Ovary (tissue), 7 donors: ENCODE measurements at regions not wholly inside any gene's neighbourhood (a gene's known extent, or its start where the extent isn't known, plus 50 kb on each side); places are given as distances from the start of the nearest gene placed in this dataset.

Experiments
- DNase-seq, 5 donors: peaks; one replicate each; pipeline ENCODE4 v3.0.0-alpha.2; 2019 to 2020
- H3K27ac ChIP-seq, 2 donors: fragments of 200-600 bp; one replicate each; pipeline versions ENCODE4 v1.5.1 to v1.8.0; 2019 to 2022
- H3K27me3 ChIP-seq: fragments of 200-600 bp; one replicate; pipeline ENCODE4 v1.8.0; 2022
- H3K36me3 ChIP-seq: fragments of 200-600 bp; sonication (generic); one replicate; pipeline ENCODE4 v1.5.1; 2019
- H3K4me1 ChIP-seq: one replicate; pipeline ENCODE4 v1.8.1; 2013; ENCODE audit warnings: mild to moderate bottlenecking, moderate library complexity; ENCODE audit not compliant: insufficient read depth
- H3K4me3 ChIP-seq: fragments of 200-600 bp; sonication (generic); one replicate; pipeline ENCODE4 v1.5.1; 2017
- H3K9me3 ChIP-seq, 2 donors: fragments of 200-600 bp in 1 of 2; sonication (generic) in 1 of 2; one replicate each; pipeline versions ENCODE4 v1.5.1 to v1.8.1; 2013 to 2019; ENCODE audit warnings: mild to moderate bottlenecking in 1 of 2, moderate library complexity in 1 of 2
- CTCF ChIP-seq, 3 donors: fragments of 450-650 bp in 2 of 3; fragments of 200-600 bp in 1 of 3; IDR thresholded peaks; one replicate each; pipeline versions ENCODE4 v1.5.1 to v1.8.0; 2016 to 2022; ENCODE audit warnings: antibody characterized with exemption in 3 of 3, mild to moderate bottlenecking in 1 of 3
- EP300 ChIP-seq: sonication (generic); formaldehyde crosslinking; IDR thresholded peaks from one replicate; pipeline ENCODE4 v1.6.1; 2017; ENCODE audit warnings: antibody characterized with exemption
- POLR2A ChIP-seq: fragments of 450-650 bp; IDR thresholded peaks from one replicate; pipeline ENCODE4 v1.6.1; 2017; ENCODE audit warnings: antibody characterized with exemption, mild to moderate bottlenecking, moderate library complexity
- WGBS, 3 donors: extraction: QIAGEN DNeasy Blood & Tissue Kit in 1 of 3; methylation state at CpG; one replicate each; pipeline versions ENCODE4 v1.1.5 to v1.1.7; 2013 to 2017; 5-methylcytosine and 5-hydroxymethylcytosine counted together
- intact Hi-C, 4 donors: fragments of 100-400 bp; cut with DNase I; formaldehyde crosslinking; loops; one replicate each; pipeline versions ENCODE4 v1.11.0 to v1.15.1; 2022 to 2023
- donor health status: DM: no; HTN: no; CAD: no; lungs with moderate emphysema.
- donor health status: DM: no; HTN: no; CAD: no.
- donor health status: Bipolar disorder and iron deficiency.
- donor health status: DM: no; HTN: no; CAD: no.
- donor health status: DM: yes; HTN: yes; CAD: no.

- DNase-seq, result no peak
- H3K36me3 ChIP-seq, result no peaks in the 10 kb centered on the region
- H3K27ac ChIP-seq, result no peak overlapping the region
- WGBS, 3 donors, result 90 to 94% (median 93%) methylated on average over 1 of the region's 1 CpG
- H3K4me1 ChIP-seq, result no peaks in the 10 kb centered on the region
- H3K27me3 ChIP-seq, result no peaks in the 10 kb centered on the region
- H3K9me3 ChIP-seq, result no peaks in the 10 kb centered on the region
- TF ChIP-seq EP300 (no peak), CTCF (IDR thresholded peaks at IDR 0.05) (no peak), POLR2A (no peak)
- intact Hi-C loops, result no loop called here
- no peak overlapping the region for H3K4me3 ChIP-seq
Observed at GRCh38 chr2:75287624-75288316, 88.5 kb upstream of the TACR1 start.

GRCh38 chr2:75284345-75284744 is 85.0 kb upstream of the TACR1 start:
- Histone ChIP-seq H3K4me3 (no peak overlapping the region), H3K9me3 (no peaks in the 10 kb centered on the region), H3K36me3 (no peaks in the 10 kb centered on the region), H3K27me3 (no peaks in the 10 kb centered on the region), H3K27ac (no peak overlapping the region), H3K4me1 (no peaks in the 10 kb centered on the region)
- WGBS, 3 donors, result 75 to 85% (median 77%) methylated on average over 2 of the region's 2 CpGs
- DNase-seq, result no peak
- intact Hi-C loops, result no loop called here
- TF ChIP-seq EP300 (no peak), CTCF (IDR thresholded peaks at IDR 0.05) (no peak), POLR2A (no peak)

- WGBS, 3 donors, result 72 to 82% (median 82%) methylated on average over 5 of the region's 5 CpGs
- Histone ChIP-seq H3K27ac (no peak overlapping the region), H3K4me3 (no peak overlapping the region), H3K9me3 (no peaks in the 10 kb centered on the region), H3K36me3 (no peaks in the 10 kb centered on the region), H3K27me3 (no peaks in the 10 kb centered on the region), H3K4me1 (no peaks in the 10 kb centered on the region)
- DNase-seq, result no peak
- intact Hi-C loops, result no loop called here
- TF ChIP-seq CTCF (IDR thresholded peaks at IDR 0.05), result no peak
- TF ChIP-seq POLR2A, result no peak
- no peak for TF ChIP-seq EP300
Observed at GRCh38 chr2:75278821-75279379, 79.6 kb upstream of the TACR1 start.

GRCh38 chr2:75278314-75278713 is 79.0 kb upstream of the TACR1 start:
- TF ChIP-seq EP300 (no peak), CTCF (IDR thresholded peaks at IDR 0.05) (no peak), POLR2A (no peak)
- no peaks in the 10 kb centered on the region for H3K9me3 ChIP-seq
- no peak overlapping the region for H3K4me3 ChIP-seq
- WGBS, 3 donors, result 80 to 89% (median 83%) methylated on average over 3 of the region's 3 CpGs
- H3K27ac ChIP-seq, result no peak overlapping the region
- intact Hi-C loops, result no loop called here
- no peaks in the 10 kb centered on the region for H3K4me1 ChIP-seq
- no peaks in the 10 kb centered on the region for H3K27me3 ChIP-seq
- DNase-seq, result no peak
- H3K36me3 ChIP-seq, result no peaks in the 10 kb centered on the region
